Renal pelvis (tissue), 1 donor: ENCODE measurements at regions not wholly inside any gene's neighbourhood (a gene's known extent, or its start where the extent isn't known, plus 50 kb on each side); places are given as distances from the start of the nearest gene placed in this dataset.

Experiments
- DNase-seq: peaks from one replicate; pipeline ENCODE4 v3.0.0-alpha.2; 2013

GRCh38 chr6:43983191-43983590, 144.1 kb downstream of the MRPL14 start:
- no peak for DNase-seq

DNA sequence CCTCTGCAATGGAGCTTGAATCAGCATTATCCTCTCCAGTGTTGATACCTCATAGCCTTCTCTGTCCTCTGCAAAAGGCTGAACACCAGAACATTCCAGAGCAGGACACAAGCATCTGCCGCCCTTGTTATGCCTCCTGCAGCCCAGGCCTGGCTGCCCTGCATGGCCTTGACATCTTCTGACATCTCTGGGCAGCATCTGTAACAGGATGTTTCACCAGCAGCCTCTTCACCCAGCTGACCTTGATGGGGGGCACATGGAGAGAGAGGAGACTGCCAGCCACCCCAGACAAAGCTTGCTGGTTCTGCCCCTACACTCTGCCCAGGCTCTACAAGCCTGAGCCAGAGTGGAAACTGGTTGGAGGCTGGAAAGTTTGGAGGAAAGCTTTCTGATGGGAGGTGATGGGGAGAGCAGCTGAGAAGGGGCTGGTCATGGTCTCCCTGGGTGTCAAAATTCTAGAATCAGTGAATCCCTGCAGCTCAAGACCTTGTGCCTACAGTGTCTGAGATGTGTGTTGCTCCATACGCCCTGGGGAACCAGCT, 145.1 kb downstream of the MRPL14 start:
- DNase-seq: no peak

DNA sequence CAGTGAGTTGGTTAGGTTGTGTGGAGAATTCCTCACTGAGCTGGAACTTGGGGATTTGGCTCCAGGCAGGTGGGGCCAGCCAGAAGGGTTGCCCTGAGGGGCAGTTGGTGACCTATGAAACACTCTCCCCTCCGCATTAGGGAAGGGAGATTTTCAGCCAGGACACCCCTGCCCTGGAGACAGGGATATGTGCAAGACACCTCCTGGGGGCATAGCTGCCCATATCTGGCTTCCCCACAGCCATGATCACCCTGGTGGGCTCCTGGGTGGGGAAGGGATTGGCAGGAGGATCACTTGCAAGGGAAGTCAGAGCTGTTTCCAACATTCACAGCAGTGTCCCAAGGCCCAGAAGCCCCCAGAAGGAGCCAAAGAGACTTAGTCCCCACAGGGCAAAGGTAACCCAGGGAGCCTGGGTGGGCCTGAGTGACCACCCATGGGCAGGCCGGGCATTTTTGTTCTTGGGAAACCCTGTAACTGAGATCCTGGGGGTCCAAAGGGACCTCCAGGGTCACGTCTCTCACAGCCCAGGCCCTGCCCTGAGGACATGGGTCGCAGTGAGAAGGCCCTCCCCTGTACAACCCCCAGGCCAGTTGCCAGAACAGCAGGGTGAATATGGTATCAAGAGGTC, 145.8 kb downstream of the MRPL14 start:
- DNase-seq: no peak

- no peak for DNase-seq
Observed at GRCh38 chr6:43980004-43980795, 147.1 kb downstream of the MRPL14 start.

DNA sequence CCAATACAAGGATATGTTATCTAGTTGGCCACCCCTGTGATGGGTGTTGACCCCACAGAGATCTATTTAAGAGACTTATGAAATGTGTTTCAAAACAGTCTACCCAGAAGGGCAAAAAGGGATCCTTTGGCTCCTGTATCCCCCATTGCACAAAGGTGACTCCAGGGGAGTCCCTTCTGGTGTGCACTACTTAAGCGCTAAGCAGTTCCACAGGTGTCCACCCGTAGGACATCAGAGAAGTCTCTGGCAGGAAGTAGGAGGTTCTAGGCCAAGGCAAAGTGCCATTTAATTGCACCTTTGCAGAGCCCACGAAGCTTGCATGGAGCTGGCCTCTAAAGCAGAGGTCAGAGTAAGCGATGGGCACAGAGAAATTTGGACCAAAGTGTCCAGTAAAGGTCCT, 147.7 kb downstream of the MRPL14 start:
- DNase-seq: no peak

- DNase-seq: no peak
Observed at GRCh38 chr6:43978473-43979346, 148.5 kb downstream of the MRPL14 start.

DNA sequence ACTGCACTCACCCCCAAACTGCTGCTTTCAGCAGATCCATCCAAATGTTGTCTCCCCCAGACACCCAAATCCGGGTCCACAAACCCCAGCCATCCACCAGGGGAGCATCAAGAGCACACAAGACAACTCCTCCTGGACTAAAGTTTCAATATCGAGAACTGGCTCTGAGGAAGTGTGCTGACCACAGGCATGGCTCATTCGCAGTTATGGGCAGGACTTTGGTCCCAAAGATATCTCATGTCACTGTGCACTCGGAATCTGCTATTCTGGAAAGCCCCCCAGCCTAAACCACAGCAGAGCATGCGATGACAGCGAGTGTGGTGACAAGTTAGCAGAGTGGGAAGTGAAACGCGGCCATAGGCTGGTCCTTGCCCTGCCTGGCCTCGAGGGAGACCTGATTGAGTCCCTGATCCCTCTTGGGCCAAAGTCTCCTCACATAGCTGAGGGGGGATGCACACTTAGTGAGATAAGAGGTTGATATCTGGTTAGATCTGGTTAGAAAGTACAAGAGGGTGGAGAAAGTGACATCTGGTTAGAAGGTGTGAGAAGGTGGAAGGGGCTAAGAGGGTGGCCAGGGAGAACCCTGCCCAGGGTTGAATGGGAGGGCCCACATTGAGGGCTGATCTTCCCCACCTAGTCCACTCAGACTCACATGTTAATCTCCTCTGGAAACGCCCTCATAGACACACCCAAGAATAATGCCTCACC, 149.7 kb downstream of the MRPL14 start:
- DNase-seq: no peak

- DNase-seq: no peak
Observed at GRCh38 chr6:43976706-43977403, 150.4 kb downstream of the MRPL14 start.

DNA sequence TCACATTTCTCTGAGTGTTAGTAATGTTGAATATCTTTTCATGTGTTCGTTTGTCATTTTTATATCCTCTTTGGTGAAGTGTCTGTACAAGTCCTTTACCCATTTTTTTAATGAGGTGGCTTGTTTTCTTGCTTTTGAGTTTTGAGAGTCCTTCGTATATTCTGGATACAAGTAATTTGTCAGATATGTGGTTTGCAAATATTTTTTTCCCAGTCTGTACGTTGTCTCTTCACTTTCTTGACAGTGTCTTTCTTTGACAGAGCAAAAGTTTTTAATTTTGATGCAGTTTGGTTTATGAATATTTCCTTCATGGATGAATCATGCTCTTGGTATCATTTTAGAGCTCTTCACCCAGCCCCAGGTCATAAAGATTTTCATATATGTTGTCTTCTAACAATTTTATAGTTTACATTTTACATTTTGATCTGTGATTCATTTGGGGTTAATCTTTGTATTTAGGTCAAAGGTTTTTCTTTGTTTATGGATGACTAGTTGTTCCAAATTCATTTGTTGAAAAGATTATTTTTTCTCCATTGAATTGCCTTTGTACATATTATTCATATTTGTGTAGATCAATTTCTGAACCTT, 152.5 kb downstream of the MRPL14 start:
- no peak for DNase-seq

GRCh38 chr6:43973357-43973756, 153.9 kb downstream of the MRPL14 start:
- no peak for DNase-seq

DNA sequence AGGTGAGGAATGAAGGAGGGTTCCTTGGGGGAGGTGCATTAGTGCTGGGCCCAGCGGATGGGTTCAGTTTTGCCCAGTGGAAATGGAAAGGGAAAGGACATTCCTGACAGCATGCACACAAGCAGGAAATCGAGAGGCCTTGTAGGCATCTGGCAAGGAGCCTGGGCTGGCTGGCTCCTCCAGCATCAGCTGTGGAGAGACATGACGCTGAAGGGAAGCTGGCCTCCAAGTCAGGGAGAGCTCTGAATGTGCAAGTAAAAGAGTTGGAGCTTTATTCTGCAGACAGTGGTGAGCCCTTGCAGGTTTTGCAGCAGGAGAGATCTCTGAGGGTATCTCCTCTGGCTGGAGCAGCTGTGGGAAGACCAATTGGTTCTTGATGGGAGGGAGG, 154.3 kb downstream of the MRPL14 start:
- DNase-seq: peak; percentile 52

- DNase-seq: no peak
Observed at GRCh38 chr6:43972179-43972912, 154.9 kb downstream of the MRPL14 start.

DNA sequence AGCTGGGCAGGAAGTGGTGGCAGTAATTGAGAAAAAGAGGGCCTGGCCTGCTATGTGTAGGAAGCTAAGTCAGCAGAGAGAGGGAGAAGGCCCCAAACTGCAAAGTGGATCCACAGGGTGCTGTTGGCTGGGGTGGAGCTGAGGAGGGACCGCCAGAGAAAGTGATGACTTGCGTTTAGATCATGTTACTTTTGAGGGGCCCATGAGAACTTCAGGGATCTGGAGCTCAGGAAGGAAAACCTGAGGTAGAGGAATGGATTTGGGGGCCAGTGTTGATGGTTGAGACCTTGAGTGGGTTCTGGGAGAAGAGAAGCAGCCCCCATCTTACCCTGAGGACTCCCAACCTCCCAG, 155.5 kb downstream of the MRPL14 start:
- no peak for DNase-seq

- no peak for DNase-seq
Observed at GRCh38 chr6:43970913-43971775, 156.1 kb downstream of the MRPL14 start.

DNA sequence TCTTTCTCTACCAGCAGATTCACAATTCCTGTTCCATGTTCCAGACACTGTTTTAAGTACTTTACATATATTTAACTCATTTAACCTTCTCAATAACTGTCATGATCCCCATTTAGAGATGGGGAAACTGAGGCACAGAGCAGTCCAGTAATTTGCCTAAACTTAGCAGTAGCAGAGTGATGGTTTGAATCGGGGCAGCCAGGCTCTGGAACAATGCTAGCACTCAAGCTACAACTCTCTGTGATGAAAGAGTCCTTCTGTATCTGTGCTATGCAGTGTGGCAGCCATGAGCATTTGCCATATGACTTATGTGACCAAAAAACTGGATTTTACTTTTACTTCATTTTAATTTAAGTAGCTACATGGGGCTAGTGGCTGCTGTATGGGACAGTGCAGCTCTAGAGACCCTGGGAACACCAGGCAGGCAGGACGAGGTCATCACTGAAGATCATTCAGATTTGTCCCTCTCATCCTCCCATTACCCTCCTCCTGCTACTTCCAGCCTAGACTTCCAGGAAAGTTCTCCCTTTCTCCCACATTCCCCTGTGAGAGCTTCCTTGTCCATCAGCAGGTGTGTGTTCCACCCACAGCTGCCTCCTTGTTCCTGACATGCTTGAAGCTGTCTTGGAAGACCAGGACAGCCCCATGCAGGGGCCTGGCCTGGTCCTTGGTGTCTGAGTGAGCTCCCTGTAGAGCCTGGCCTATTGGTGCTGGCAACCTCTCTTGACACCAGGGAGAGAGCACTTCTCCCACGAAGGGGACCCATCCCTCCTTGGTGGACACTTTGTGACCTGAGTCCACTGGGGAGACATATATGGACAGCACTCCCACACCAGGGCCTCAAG, 157.0 kb downstream of the MRPL14 start:
- DNase-seq: no peak

- DNase-seq: no peak
Observed at GRCh38 chr6:43969158-43969981, 157.9 kb downstream of the MRPL14 start.
